Esophagus (tissue), 2 donors: ENCODE measurements at regions not wholly inside any gene's neighbourhood (a gene's known extent, or its start where the extent isn't known, plus 50 kb on each side); places are given as distances from the start of the nearest gene placed in this dataset.
"Not testable (repeated sequence)": the region's sequence is repeated elsewhere in the genome, so short reads cannot be mapped to it uniquely, and the experiment has no call there.

Experiments used
- H3K27ac ChIP-seq, 2 donors: one replicate each; pipeline ENCODE4 v1.5.1; 2013; ENCODE audit warnings: low read depth in 2 of 2, mild to moderate bottlenecking in 2 of 2, inconsistent platforms in 1 of 2, low read length in 1 of 2, moderate library complexity in 1 of 2
- H3K27me3 ChIP-seq, 2 donors: one replicate each; pipeline ENCODE4 v1.6.1; 2013; ENCODE audit warnings: low read length in 2 of 2, control low read depth in 1 of 2, mild to moderate bottlenecking in 1 of 2; ENCODE audit not compliant: insufficient read depth in 2 of 2, control insufficient read depth in 1 of 2
- H3K36me3 ChIP-seq, 2 donors: one replicate each; pipeline ENCODE4 v1.6.1; 2013; ENCODE audit warnings: low read length in 1 of 2; ENCODE audit not compliant: control insufficient read depth in 2 of 2, insufficient read depth in 2 of 2
- H3K4me1 ChIP-seq, 2 donors: one replicate each; pipeline ENCODE4 v1.6.1; 2013; ENCODE audit warnings: low read length in 1 of 2; ENCODE audit not compliant: control insufficient read depth in 2 of 2, insufficient read depth in 2 of 2
- H3K4me3 ChIP-seq, 2 donors: one replicate each; pipeline ENCODE4 v1.5.1; 2013; ENCODE audit warnings: low read length in 2 of 2, mild to moderate bottlenecking in 2 of 2, low read depth in 1 of 2, moderate library complexity in 1 of 2
- H3K9me3 ChIP-seq, 2 donors: one replicate each; pipeline ENCODE4 v1.6.1; 2013; ENCODE audit warnings: mild to moderate bottlenecking in 2 of 2, low read depth in 1 of 2, low read length in 1 of 2, moderate library complexity in 1 of 2; ENCODE audit not compliant: control insufficient read depth in 2 of 2, insufficient read depth in 1 of 2
- WGBS, 2 donors: extraction: QIAGEN DNeasy Blood & Tissue Kit; methylation state at CpG; one replicate each; pipeline ENCODE4 v1.1.7; 2013; 5-methylcytosine and 5-hydroxymethylcytosine counted together
- donor health status: healthy with polysubstance abuse.
- donor health status: Bipolar disorder and iron deficiency.

- Histone ChIP-seq H3K36me3 (no peaks in the 10 kb centered on the region), H3K27me3 (no peaks in the 10 kb centered on the region), H3K4me3 (no peak overlapping the region), H3K4me1 (no peaks in the 10 kb centered on the region), H3K27ac (no peak overlapping the region), H3K9me3 (no peaks in the 10 kb centered on the region)
- WGBS, 2 donors = 73 to 79% methylated on average over 3 of the region's 3 CpGs
Observed at GRCh38 chr7:17411922-17412321, 113.5 kb downstream of the AHR start.

- H3K27me3 ChIP-seq = no peaks in the 10 kb centered on the region
- no peaks in the 10 kb centered on the region for H3K4me1 ChIP-seq
- H3K36me3 ChIP-seq = no peaks in the 10 kb centered on the region
- WGBS, 2 donors = 97 to 100% methylated on average over 1 of the region's 1 CpG
- H3K4me3 ChIP-seq = no peak overlapping the region
- H3K9me3 ChIP-seq = no peaks in the 10 kb centered on the region
- no peak overlapping the region for H3K27ac ChIP-seq
Observed at GRCh38 chr7:17412883-17413282, 114.4 kb downstream of the AHR start.

- Histone ChIP-seq H3K27me3 (no peaks in the 10 kb centered on the region), H3K9me3 (no peaks in the 10 kb centered on the region), H3K36me3 (no peaks in the 10 kb centered on the region), H3K4me1 (no peaks in the 10 kb centered on the region), H3K4me3 (no peak overlapping the region), H3K27ac (no peak overlapping the region)
- 95 to 100% methylated on average over 2 of the region's 2 CpGs for WGBS, 2 donors
Observed at GRCh38 chr7:17415955-17416354, 117.5 kb downstream of the AHR start.

- not testable (repeated sequence) for H3K36me3 ChIP-seq, H3K27ac ChIP-seq, H3K27me3 ChIP-seq, H3K4me3 ChIP-seq, H3K9me3 ChIP-seq, H3K4me1 ChIP-seq
- 92 to 93% methylated on average over 7 of the region's 7 CpGs for WGBS, 2 donors
Observed at GRCh38 chr7:17420308-17421015, 122.0 kb downstream of the AHR start.

- Histone ChIP-seq H3K27me3 (no peaks in the 10 kb centered on the region), H3K4me1 (no peaks in the 10 kb centered on the region), H3K36me3 (no peaks in the 10 kb centered on the region), H3K4me3 (no peak overlapping the region), H3K27ac (no peak overlapping the region), H3K9me3 (no peaks in the 10 kb centered on the region)
- WGBS, 2 donors = 79 to 83% methylated on average over 4 of the region's 4 CpGs
Observed at GRCh38 chr7:17421941-17422340, 123.5 kb downstream of the AHR start.

GRCh38 chr7:17422966-17423365 lies 124.5 kb downstream of the AHR start:
- no peaks in the 10 kb centered on the region for H3K4me1 ChIP-seq
- no peaks in the 10 kb centered on the region for H3K36me3 ChIP-seq
- H3K4me3 ChIP-seq = no peak overlapping the region
- H3K9me3 ChIP-seq = no peaks in the 10 kb centered on the region
- no peaks in the 10 kb centered on the region for H3K27me3 ChIP-seq
- H3K27ac ChIP-seq = no peak overlapping the region
- WGBS, 2 donors = 53 to 60% methylated on average over 2 of the region's 2 CpGs

GRCh38 chr7:17427924-17428323 lies 129.5 kb downstream of the AHR start:
- H3K4me1 ChIP-seq = no peaks in the 10 kb centered on the region
- no peak overlapping the region for H3K27ac ChIP-seq
- H3K27me3 ChIP-seq = no peaks in the 10 kb centered on the region
- H3K9me3 ChIP-seq = no peaks in the 10 kb centered on the region
- no peak overlapping the region for H3K4me3 ChIP-seq
- no peaks in the 10 kb centered on the region for H3K36me3 ChIP-seq

GRCh38 chr7:17429579-17429978 lies 131.1 kb downstream of the AHR start:
- Histone ChIP-seq H3K4me3 (no peak overlapping the region), H3K9me3 (no peaks in the 10 kb centered on the region), H3K27ac (no peak overlapping the region), H3K36me3 (no peaks in the 10 kb centered on the region), H3K4me1 (no peaks in the 10 kb centered on the region), H3K27me3 (no peaks in the 10 kb centered on the region)
- WGBS, 2 donors = 71 to 95% methylated on average over 4 of the region's 4 CpGs

- no peaks in the 10 kb centered on the region for H3K36me3 ChIP-seq
- no peak overlapping the region for H3K4me3 ChIP-seq
- H3K4me1 ChIP-seq = no peaks in the 10 kb centered on the region
- no peak overlapping the region for H3K27ac ChIP-seq
- WGBS, 2 donors = 53 to 84% methylated on average over 3 of the region's 3 CpGs
- H3K9me3 ChIP-seq = no peaks in the 10 kb centered on the region
- H3K27me3 ChIP-seq = no peaks in the 10 kb centered on the region
Observed at GRCh38 chr7:17432793-17433192, 134.3 kb downstream of the AHR start.

- Histone ChIP-seq H3K27me3 (no peaks in the 10 kb centered on the region), H3K4me3 (no peak overlapping the region), H3K4me1 (no peaks in the 10 kb centered on the region), H3K27ac (no peak overlapping the region), H3K36me3 (no peaks in the 10 kb centered on the region), H3K9me3 (no peaks in the 10 kb centered on the region)
- WGBS, 2 donors = 69 to 76% methylated on average over 3 of the region's 3 CpGs
Observed at GRCh38 chr7:17434191-17434590, 135.7 kb downstream of the AHR start.
